HT1080 (cell line): ENCODE measurements at regions not wholly inside any gene's neighbourhood (a gene's known extent, or its start where the extent isn't known, plus 50 kb on each side); places are given as distances from the start of the nearest gene placed in this dataset.

Experiments used
- DNase-seq: peaks from one replicate; pipeline ENCODE4 v3.0.0-alpha.2; 2015; ENCODE audit warnings: low read depth

DNA sequence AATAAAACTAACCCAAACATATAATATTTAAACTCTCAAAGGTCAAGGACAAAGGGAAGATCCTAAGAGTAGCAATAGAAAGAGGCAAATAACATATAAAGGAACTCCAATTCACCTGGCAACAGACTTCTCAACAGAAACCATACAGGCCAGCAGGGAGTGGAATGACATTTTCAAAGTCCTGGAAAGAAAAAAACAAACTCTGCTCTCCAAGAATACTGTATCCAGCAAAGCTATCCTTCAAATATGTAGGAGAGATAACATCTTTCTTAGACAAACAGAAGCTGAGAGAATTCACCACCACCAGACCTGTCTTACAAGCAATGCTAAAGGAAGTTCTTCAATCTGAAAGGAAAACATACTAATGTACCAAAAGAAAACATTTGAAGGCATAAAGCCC, 51.5 kb upstream of the TMEM158 start:
- DNase-seq, result no peak

DNA sequence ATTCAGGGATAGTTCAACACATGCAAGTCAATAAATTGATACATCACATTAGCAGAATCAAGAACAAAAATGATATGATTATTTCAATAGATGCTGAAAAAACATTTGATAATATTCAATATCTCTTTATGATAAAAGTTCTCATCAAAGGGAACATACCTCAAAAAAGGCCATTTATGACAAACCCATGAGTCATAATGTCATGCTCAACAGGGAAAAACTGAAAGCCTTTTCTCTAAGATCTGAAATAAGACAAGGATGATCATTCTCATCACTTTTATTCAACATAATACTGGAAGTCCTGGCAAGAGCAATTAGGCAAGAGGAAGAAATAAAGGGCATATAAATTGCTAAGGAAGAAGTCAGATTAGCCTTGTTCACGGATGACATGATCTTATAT, 54.1 kb upstream of the TMEM158 start:
- DNase-seq, result peak; percentile 27

DNA sequence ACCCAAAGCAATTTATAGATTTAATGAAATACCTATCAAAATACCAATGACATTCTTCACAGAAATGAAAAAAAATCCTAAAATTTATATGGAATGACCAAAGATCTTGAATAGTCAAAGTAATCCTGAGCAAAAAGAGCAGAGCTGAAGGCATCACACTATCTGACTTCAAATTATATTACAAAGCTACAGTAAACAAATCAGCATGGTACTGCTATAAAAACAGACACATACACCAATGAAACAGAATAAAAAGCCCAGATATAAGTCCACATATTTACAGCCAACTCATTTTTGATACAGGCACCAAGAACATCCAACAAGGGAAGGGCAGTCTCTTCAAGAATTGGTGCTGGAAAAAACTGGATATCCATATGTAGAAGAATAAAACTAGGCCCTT, 54.9 kb upstream of the TMEM158 start:
- DNase-seq, result no peak

DNA sequence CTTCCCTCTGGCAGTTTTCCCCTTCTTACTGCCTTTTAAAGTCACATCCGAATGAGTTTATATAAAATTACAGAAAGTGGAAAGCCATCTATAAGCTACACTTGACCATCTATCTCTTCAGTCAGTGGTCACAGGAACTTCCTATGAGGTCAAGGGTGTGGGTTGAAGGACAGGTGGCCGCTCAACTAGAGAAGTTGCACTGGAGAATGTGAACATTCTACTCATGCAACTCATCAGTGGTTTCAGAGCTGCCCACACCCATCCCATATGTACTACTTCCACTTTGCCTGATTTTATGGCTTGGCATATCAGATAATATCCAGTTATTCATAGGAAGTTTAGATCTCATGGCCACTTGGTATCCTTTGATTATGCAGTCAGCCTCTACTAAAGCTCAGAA, 57.4 kb upstream of the TMEM158 start:
- DNase-seq, result no peak

DNA sequence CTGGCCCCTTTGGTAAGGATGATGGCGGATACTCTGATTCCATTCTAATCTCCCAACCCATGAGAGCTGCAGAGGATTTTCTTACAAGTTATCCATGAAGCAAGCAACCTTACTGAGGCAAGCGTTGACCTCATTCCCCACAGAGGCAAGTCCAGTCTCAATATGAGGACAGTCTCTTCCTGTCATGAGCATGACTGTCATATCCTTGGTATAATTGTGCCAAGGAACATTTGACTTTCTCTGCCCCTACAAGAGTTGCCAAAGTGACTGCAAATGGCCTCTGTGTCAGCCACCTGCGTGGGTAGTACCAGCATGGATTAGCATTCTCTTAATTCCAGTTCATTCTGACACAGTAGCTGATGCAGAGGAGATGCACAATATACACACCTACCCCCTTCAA, 71.2 kb upstream of the TMEM158 start:
- DNase-seq, result no peak

DNA sequence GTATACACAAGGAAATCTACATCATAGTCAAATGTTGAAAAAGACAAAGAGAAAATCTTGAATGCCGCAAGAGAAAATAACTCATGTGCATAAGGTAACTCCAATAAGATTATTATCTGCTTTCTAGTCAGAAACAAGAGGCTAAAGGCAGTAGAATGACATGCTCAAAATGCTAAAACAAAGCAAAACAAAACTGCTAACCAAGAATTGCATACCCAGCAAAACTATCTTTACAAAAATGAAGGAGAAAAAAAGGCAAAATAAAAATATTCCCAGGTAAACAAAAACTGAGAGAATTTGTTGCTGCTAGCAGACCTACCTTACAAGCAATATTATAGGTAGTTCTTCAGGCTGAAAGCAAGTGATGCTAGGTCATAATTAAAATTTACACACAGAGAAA, 76.4 kb upstream of the TMEM158 start:
- DNase-seq, result no peak

DNA sequence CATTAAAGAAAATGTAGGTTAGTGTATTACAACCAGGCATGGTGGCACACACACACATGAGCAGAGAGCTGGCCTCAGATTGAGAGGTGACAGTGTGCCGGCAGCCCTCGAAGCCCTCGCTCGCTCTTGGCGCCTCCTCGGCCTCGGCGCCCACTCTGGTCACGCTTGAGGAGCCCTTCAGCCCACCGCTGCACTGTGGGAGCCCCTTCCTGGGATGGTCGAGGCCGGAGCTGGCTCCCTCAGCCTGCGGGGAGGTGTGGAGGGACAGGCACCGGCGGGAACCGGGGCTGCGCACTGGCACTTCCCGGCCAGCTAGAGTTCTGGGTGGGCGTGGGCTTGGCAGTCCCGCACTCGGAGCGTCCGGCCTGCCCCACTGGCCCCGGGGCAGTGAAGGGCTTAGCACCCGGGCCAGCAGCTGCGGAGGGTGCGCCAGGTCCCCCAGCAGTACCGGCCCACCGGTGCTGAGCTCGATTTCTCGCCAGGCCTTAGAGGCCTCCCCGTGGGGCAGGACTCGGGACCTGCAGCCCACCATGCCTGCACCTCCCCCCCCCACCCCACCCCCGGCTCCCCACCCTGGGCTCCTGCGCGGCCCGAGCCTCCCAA, 80.4 kb upstream of the TMEM158 start:
- DNase-seq, result no peak

DNA sequence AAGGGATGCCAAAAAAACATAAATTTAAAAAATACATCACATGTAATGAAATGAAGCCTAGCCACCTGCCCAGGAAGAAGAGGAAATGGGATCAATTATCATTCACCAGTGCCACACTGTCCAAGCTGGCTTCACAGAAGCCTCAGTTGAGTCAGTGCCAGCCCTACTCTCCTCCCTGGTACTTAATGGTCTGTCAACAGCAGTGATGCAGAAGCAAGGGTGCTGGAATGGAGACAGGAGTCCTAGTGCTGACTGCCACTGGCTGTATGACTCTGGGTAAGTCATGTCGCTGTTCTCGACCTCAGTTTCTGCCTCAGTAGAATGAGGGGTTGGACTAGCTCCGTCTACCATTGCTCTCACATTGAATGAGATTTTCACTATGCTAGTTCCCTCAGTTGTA, 78.5 kb upstream of the LARS2 start:
- DNase-seq, result no peak

DNA sequence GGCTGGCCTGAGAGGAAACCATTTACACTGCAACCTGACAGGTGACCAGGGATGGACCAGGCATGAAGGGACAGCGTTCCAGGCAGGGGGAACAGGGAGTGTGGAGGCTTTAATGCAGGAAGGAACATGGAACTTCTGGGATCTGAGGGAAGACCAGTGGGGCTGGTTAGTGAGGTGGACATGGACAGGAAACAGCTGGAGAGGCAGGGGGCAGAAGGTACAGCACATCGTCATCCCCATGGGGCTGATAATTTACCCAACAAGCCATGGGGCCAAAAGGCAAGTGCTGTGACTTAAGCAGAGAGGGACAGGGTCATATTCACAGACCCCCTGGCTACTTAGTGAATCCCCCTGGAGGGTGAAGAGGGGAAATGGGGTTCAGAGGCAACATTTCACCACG, 77.0 kb upstream of the LARS2 start:
- no peak for DNase-seq

DNA sequence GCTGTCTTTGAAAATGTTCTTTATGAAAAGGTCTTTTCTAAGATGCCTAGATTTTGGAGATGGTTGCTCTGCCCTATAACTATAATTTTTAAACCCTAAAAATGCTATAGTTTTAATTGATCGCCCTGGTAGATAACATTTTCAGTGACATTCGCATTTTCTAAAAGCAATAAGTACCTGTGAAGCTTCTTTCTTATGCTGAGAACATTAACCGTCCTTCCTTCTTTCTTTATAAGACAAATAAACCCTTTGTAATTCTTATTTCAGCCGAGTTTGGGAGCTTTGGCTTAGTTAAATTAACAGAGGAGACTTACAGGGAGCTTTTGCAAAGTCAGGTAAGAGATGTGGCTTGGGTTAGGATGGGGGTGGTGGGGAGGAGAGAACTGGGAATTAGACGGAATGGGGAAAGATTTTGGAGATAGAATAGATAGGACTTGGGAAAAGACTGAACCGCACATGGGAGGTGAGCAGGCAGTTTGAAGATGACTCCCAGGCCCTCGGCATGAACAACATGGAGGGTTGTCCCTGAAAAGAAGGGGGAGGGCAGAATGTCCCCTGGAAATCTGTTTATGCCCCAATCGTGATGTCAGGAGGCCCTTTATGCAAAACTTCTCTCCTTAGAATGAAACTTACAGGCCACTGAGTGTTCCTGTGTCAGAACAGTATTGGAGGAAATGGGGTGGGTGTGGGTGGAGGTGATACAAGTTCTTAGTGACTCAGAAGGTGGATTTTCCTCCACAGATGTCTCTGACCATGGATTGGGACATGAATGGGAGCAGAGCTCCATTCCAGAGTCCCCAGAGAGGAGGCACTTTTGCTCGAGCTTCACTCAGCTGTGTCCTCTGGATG, 76.2 kb upstream of the LARS2 start:
- no peak for DNase-seq

DNA sequence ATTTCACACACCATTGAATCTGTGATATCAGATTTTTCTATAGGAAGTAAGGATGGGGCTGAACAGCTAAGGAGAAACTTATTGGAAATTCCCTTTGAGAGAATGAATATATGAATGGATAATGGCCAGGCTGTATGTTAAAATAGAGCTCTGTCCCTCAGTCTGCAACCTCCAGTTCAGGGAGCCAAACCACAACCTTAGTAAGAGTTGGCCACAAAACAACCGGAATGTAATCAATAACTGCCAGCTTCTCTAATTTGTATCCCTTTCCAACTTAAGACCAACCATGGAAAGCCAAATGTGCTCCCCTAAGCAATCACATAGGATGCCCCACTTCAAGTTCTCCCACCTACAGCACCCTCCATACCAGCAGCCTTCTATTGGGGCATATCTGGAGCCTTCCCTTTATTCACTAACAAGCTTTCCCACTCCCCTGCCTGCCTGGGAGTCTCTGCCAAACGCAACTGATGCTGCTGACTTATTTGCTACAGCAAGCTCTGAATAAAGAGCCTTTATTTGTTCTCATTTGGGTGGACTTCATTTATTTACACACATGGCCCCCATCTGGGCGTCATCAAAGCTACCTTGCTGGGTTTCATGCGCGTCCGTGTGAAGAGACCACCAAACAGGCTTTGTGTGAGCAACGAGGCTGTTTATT, 75.4 kb upstream of the LARS2 start:
- no peak for DNase-seq

DNA sequence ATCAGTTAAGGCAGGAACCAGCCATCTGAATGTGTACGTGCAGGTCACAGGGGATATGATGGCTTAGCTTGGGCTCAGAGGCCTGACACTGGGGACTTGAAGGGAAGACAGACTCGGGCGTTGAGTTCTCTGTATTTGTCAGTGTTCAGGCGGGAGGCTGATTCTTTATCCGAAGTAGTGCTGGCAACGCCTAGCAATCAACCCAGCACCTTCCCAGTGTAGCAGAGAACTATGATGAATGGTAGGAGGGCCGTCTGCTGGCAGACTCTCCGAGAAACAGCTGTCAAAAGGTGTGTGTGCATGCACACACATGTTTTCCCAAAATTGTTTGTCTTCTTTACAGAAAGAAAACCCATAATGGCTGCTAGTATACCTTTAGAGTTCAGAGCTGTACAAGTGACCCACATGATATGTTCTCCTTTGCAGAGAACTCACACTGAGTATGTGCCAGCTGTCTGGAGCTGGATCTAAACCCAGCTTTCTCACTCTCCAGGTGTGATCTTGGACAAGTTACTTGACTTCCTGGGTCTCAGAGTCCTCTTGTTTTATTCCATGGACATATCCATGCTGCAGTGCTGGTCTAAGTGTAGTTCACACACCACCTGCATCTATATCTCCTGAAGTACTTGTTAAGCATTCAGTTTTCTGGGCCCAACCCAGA, 74.5 kb upstream of the LARS2 start:
- DNase-seq, result no peak

DNA sequence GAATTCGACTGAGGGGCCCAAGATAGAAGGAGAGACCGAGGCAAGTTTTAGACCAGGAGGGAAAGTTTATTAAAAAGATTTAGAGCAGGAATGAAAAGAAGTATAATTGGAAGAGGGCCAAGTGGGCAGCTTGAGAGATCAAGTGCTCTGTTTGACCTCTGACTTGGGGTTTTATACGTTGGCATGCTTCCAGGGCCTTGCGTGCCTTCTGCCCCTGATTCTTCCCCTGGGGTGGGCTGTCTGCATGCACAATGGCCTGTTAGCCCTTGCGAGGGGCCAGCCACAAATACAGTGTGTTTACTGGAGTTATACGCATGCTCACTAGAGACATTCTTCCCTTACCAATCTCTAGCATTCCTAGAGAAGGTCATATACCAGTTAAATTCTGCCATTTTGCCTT, 70.7 kb upstream of the LARS2 start:
- DNase-seq, result no peak

DNA sequence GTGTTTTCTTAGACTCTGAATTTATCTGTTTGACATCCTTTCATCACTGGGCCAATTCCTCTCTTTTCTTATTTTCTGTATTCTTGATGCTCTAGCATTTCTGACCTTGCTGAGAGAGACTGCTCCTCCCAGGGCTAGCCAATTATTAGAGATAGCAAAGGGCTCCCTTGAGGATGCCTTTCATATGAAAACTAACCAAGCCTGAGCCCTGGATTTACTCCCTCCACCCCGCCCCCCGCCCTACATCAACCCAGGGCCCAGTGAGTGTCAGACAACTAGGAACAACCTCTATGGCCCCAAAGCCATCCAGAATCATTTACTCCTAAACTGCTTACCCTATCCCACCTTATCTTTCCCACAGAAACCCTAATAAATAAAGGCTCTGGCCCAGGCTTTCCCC, 69.7 kb upstream of the LARS2 start:
- DNase-seq, result no peak

DNA sequence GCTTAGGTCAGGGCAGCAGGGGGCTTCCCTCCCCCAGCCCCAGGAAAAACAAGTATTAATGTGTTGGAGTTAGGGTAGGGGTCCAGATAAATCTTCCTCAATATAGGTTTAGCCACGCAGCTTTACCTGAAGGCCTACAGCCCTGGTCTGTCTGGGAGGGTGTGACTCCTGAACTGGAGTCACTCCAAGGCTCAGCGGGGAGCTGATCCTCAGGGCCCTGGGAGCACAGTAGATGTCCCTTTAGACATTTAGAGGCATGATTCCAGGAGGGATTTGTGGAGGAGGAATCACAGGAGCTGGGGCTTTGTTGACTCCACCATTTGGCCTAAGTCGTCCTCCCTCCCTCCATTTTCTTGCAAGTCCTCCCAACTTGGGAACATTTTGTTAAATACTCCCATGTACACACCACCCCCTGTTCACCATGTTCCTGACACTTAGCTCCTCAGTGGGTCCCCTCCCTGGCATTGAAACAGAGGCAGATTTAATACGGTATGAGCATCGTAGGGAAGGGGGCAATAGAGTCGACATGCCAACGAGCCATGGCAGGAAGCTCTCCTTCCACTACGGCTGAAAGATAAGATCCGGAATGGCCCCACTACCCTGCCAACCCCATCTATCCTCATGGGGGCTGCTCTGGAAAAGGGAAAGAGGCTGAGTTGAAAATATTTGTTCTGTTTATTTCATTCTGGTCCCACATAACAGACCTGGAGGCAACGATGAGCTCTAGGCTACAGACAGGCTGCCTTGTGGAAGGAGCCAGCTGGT, 69.0 kb upstream of the LARS2 start:
- no peak for DNase-seq

DNA sequence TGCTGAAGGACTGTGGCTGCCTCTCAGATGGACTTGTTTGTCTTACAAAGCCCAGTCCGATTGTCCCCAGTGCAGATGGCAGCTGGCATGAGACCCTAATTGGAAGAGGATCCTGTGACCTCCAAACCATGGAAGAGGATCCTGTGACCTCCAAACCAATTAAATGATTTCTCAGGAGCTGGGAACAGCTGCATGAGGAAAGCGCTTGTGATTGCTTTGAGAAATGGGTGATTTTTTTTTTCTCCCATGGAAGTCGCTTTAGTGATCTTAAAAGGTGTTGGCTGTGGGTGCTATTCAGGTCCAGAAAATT, 68.4 kb upstream of the LARS2 start:
- DNase-seq, result no peak

DNA sequence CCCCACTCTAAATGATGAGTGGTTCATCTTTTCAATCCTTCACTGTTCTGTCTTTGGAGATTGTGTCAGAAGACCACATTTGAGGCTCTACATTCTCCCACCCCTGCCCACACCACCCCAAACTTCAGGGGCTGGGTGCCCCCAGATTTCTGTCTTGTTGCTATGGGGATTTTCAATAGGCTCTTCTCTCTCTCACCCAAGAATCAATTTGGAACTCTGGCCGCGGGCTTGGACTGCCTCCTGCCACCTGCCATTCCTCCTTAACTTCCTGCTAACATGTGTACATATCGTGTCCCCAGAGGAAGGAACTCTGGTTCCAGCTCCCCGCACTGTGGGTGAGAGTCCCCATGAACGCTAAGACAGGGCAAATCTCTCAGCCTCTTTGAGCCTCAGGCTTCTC, 67.4 kb upstream of the LARS2 start:
- no peak for DNase-seq

DNA sequence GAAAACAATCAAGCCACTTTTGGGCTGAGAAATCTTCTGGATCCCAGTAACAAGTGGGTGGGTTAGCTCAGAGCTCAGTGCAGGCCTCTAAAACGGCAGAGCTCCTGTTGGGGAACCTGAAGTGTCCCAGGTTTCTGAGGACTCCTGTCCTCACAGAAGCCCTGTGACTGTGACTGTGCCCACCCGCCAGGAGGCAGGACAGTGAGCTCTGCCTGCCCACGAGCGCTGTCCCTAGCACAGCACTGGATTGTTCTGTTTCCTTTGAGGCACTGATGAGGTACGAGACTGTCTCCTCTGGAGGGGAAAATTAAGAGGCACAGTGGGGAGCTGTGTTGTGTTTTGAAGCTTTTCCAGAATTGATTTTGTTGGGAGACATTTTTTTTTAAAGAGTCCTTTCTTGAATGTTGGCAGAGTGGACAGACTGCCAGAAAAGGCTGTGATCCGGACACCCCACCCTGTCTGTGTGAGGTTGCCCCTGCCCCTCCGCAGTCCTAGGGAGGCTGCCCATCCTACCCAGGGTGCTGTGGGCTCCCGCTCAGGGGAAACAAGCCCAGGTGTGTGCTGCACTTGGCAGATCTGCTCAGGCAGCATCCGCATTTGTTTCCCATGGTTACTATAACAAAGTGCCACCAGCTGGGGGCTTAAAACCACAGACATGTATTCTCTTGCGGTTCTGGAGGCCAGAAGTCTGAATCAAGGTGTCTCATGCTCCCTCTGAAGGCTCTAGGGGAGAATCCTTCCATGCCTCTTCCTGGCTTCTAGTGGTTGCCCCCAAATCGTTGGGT, 66.6 kb upstream of the LARS2 start:
- peak; percentile 67 for DNase-seq

DNA sequence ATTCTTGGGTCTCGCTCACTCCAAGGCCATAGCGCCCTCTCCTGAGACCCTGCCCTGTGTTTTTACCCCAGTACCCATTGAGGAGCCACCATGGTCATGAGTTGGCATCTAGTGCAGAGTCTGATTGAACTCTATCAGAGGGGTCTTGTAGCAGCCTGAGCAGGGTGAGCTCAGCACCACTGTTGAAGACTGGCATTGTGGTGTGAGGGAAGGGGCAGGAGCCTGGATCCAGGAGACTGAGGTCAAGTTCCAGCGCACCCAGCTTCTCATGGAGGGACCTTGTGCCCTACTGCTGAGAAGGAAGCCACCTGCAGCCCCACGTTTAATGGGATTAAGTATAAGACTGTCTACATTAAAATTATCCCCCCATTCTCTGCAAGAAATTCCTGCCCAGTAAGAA, 65.8 kb upstream of the LARS2 start:
- no peak for DNase-seq

DNA sequence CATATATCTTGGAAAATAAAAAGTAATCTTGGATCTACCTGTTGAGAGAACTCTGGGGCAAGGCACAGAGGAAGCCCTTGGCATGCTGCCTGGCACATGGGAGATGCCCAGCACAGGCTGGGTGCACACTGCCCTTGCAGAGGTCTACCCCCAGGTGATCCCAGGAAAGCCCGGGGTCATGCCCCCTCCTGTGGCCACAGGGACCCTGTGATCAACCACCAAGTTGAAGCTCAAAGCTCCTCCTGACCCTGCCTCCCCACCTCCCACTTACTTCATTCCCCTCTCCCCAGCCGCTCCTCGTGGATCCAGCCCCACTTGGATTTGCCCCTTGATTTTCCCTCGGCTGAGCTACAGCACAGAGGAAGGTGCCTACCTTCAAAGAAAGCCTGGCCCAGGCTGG, 62.7 kb upstream of the LARS2 start:
- no peak for DNase-seq

DNA sequence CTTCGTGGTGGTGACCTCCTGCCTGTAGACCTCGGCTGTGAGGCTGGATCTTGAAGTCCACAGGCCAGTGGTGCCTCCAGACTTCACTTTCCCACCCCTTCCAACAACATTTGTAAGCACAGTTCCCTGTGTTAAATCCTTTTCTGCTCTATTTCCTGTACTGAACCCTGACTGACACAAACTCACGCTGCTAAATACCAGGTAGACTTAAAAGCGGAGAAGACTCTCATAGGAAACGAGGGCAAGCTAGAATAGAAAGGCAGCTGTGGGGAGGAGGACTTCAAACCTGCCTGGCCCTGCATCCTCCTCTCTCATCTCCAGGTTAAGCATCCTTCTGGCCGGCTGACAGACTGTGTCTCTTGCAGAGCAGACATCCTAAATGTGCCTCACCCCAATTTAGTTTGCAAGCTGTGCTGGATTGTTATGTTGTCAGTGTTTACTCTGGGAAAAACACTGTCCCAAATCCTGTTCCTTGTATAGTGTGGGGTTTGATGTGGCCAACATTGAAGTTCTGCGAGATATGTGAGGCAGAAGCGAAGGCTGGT, 58.5 kb upstream of the LARS2 start:
- DNase-seq, result no peak
